Endothelial cell of hepatic sinusoid (primary cell): ENCODE measurements at regions not wholly inside any gene's neighbourhood (a gene's known extent, or its start where the extent isn't known, plus 50 kb on each side); places are given as distances from the start of the nearest gene placed in this dataset.
"Not testable (repeated sequence)": the region's sequence is repeated elsewhere in the genome, so short reads cannot be mapped to it uniquely, and the experiment has no call there.

Experiments
- in situ Hi-C: cut with HindIII; loops from 2 replicates; pipeline ENCODE4 v1.10.0; 2017; ENCODE audit warnings: low sequenced_read_pairs

DNA sequence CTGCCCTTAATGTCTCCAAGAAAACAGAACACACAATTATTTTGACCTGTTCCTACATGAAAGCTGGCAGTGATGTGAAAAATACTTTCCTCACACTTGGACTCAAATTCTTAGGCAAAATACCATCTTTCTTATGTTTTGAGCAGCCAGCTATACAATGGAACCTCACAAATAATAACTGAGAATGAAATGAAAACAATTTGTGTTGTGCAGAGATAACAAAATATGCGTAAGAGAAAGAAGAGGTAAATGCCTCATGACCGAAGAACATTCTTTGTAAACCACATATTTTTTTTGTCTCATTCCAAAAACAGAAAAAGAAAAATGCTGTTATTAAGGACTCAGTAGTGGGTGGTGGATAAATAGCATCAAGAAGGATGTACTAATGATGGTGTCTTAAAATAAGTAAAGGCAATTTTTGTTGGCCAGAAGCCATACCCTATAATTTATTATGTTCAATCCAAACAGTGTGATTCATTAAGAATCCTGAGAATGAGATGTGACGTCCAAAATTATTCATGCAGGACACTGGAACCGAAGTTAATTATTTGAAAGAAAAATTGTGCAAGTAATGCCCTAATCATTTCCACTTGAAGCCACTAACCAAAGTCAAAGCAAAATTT, 193.0 kb upstream of the NETO1 start:
- in situ Hi-C loops, result no loop called here

DNA sequence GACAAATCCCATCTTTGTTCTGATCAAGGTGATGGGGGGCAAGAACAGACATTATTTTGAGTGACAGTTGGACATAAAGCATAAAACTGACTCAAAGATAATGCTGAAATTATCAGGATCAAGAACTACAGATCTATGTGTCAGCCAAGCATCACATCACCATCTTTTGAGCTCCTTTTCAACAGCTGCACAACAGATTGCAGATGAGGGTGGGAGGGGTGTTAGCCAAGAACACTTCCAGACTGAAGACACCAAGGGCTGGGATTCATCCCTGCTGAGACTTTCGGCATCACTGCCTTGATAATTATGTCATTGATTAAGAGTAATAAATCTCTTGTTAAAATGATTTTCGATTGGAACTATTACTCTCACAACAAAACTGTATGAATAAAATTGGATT, 191.5 kb upstream of the NETO1 start:
- in situ Hi-C loops, result no loop called here

DNA sequence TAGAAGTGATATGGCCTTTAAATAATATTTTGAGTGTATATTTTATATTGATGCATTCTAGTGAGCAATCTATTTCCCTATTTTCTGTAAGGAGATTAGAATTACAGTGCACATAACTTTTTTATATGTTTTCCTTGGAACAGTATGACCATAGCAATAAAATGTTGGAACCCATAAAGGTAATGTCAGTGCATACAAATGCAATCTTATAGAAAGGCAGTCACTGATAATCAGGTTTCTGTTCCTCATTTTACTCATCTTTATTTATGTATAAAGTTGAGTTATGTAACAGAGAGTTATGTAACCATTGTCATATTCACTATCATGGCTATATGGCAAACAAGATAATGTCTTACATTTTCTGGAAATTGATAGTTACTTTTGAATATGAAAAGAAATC, 179.9 kb upstream of the NETO1 start:
- in situ Hi-C loops, result no loop called here

GRCh38 chr18:73045037-73045436, 177.2 kb upstream of the NETO1 start:
- in situ Hi-C loops, result no loop called here

GRCh38 chr18:73043611-73044010, 175.8 kb upstream of the NETO1 start:
- in situ Hi-C loops, result no loop called here

- in situ Hi-C loops, result no loop called here
These were observed 175.4 kb upstream of the NETO1 start for GRCh38 chr18:73043211-73043610.

DNA sequence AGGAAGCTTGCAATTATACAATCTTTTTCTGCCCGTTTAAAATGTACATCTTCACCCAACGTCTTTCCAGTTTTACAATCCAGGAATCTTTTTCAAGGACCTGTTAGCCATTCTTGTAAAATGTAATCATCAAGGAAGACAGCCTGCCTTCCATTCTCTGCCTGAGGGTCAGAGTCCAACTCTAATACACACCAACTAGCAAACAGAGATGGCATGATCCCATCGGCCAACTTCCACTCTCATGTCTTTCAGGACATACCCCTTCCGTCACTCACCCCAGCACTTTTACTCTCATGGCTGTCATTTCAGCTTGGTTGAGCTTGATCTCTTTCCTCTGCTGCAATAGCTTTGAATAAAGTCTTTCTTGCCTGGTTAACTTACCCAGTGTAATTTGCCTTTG, 172.5 kb upstream of the NETO1 start:
- in situ Hi-C loops, result no loop called here

DNA sequence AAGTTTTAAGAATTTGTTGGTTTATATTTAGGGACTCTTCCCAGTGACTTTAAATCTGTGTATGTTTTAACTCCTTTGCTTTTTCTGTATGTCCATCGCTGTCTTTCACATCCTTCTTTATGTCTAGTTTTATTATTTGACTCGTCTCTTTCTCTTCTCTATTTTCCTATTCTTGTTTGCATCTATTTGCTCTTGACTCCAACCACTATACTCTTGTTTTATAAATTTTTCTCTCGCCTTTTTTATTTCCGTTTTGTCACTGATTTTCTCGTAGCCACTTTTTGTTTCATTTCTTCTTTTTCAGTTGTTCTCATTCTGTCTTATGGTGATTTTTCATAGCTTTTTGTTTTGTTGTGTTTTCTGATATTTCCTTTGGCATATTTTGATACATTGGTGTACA, 170.5 kb upstream of the NETO1 start:
- in situ Hi-C loops, result no loop called here

GRCh38 chr18:73023975-73024374, 156.2 kb upstream of the NETO1 start:
- in situ Hi-C loops, result no loop called here

GRCh38 chr18:73009691-73010090, 141.9 kb upstream of the NETO1 start:
- in situ Hi-C loops, result no loop called here

- in situ Hi-C loops, result no loop called here
These were observed 140.1 kb upstream of the NETO1 start for GRCh38 chr18:73007915-73008308.

- in situ Hi-C loops, result no loop called here
These were observed 139.6 kb upstream of the NETO1 start for GRCh38 chr18:73007195-73007914.

DNA sequence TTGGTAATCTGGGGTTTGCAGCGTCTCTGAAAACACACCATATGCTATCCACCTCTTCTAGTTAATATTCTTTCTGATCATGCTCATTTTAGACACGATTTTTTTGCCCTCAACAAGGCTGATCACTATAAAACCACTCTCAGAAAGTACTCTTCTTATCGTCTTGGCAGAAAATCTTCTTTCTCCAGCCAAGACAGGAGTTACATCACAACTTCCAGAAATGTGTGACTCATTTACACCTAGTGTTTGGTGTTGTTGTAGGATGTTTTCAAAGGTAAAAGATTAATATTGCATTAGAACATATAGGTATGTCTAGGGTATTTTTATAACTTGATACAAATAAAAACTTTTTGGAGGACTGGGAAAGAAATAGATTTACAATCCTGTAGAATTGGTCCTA, 138.5 kb upstream of the NETO1 start:
- in situ Hi-C loops, result no loop called here

- in situ Hi-C loops, result no loop called here
These were observed 136.5 kb upstream of the NETO1 start for GRCh38 chr18:73004260-73004659.

GRCh38 chr18:72999971-73000607, 132.3 kb upstream of the NETO1 start:
- in situ Hi-C loops, result no loop called here

DNA sequence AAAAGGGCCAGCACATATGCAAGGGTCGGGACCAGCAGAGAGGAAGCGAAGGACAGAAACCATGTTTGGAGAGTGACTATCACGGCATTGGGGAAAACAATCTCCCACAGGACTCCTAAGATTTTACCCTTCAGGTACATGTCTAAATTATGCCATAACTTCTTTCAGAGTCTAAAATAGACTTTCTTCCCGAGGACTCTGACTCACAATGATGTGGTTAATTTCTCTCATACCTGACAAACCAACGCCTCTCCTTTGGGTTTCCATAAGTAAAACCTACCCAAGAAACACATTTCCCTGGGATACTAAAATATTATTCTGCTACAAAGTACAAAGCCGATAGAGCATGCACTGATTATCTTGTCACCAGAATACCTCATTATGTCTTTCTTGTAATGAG, 127.8 kb upstream of the NETO1 start:
- in situ Hi-C loops, result no loop called here

DNA sequence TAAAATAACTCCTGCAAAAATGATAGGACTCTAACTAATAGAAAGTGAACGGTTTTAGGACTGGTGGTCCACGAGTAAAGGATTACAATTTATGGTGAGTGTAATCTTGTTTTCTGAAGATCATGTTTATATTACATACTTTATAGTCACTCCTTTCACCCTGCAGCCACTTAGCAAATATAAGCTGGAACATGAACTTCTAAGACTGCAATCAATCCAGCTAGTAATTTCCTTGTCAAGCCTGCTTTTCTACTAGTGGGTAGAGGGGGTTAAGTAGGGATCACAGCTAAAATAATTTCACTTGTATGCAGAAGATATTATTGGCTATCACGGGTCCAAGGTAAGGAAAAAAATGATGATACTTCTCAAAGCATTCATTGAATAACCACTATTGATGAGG, 125.5 kb upstream of the NETO1 start:
- in situ Hi-C loops, result no loop called here

GRCh38 chr18:72991379-72991778, 123.6 kb upstream of the NETO1 start:
- in situ Hi-C loops, result no loop called here

DNA sequence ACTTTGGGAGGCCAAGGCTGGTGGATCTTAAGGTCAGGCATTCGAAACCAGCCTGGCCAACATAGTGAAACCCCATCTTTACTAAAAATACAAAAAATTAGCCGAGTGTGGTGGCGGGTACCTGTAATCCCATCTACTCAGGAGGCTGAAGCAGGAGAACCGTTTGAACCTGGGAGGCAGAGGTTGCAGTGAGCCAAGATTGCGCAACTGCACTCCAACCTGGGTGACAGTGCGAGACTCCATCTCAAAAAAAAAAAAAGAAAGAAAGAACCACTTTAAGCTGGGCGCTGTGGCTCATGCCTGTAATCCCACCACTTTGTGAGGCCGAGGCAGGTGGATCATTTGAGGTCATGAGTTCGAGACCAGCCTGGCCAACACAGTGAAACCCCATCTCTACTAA, 119.8 kb upstream of the NETO1 start:
- in situ Hi-C loops, result not testable (repeated sequence)

- in situ Hi-C loops, result no loop called here
These were observed 118.3 kb upstream of the NETO1 start for GRCh38 chr18:72986103-72986502.

- in situ Hi-C loops, result no loop called here
These were observed 117.9 kb upstream of the NETO1 start for GRCh38 chr18:72985686-72986085.

- in situ Hi-C loops, result no loop called here
These were observed 116.5 kb upstream of the NETO1 start for GRCh38 chr18:72984290-72984689.
